Heart left ventricle (tissue), 13 donors: ENCODE measurements at regions not wholly inside any gene's neighbourhood (a gene's known extent, or its start where the extent isn't known, plus 50 kb on each side); places are given as distances from the start of the nearest gene placed in this dataset.

Experiments
- POLR2A ChIP-seq, 2 donors: fragments of 450-650 bp; IDR thresholded peaks; one replicate each; pipeline ENCODE4 v1.6.1; 2017; ENCODE audit warnings: antibody characterized with exemption in 2 of 2, mild to moderate bottlenecking in 2 of 2, moderate library complexity in 2 of 2
- TF ChIP-seq, protein P1 (sequence below), 12 donors: fragments of 200-600 bp; sonication (generic) in 4 of 12; IDR thresholded peaks; one replicate each; pipeline versions ENCODE4 v1.5.0 to v1.8.0; 2018 to 2022; ENCODE audit warnings: antibody characterized with exemption in 12 of 12, mild to moderate bottlenecking in 5 of 12
- donor health status: ischemic (EF 13 %, LVEDD 7.1; RV severe dilation, severe dysfunction).
- donor health status: DM: no; HTN: yes; CAD: no.
- donor health status: DM: no; HTN: no; CAD: no.
- donor health status: ischemic (EF 25% LVEDD 6.9; RV normal size, moderate dysfunction).
- donor health status: ischemic (EF 25% LVEDD 5.7; RV mildly dilated, moderate dysfunction).
- donor health status: ischemic (EF 35%, LVEDD 5.7; RV mildly dilated, moderate dysfunction).
- donor health status: nonischemic (EF 11% LVEDD 7.7; RV severe dilation, severe dysfunction).
- donor health status: DM: yes; HTN: yes; CAD: no.
- donor health status: PGD.
- donor health status: ischemic (EF 29% LVEDD 5.4; RV normal size, mild dysfunction).
- donor health status: nonischemic (EF 23%, LVEDD 6.1; RV moderate dilation, normal function).

DNA sequence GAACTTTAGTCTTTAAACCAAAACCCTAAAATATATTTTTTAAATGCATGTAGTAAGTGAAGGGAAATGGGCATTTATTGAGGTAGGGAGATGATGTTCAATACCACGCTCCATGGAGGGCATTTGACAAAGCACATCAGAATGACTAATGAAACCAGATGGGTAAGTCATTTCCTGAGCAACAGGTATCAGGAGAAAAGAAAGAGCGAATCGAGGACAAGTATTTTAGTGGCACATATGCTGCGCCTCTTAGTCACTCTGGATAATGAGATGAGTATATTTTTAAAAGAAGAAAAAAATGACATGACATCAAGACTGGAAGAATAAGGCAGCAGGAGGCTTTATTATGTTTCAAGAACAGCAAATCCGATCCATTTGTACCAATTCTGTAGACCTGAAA is 129.0 kb upstream of the ARHGEF3 start:
- TF ChIP-seq, protein P1, sequence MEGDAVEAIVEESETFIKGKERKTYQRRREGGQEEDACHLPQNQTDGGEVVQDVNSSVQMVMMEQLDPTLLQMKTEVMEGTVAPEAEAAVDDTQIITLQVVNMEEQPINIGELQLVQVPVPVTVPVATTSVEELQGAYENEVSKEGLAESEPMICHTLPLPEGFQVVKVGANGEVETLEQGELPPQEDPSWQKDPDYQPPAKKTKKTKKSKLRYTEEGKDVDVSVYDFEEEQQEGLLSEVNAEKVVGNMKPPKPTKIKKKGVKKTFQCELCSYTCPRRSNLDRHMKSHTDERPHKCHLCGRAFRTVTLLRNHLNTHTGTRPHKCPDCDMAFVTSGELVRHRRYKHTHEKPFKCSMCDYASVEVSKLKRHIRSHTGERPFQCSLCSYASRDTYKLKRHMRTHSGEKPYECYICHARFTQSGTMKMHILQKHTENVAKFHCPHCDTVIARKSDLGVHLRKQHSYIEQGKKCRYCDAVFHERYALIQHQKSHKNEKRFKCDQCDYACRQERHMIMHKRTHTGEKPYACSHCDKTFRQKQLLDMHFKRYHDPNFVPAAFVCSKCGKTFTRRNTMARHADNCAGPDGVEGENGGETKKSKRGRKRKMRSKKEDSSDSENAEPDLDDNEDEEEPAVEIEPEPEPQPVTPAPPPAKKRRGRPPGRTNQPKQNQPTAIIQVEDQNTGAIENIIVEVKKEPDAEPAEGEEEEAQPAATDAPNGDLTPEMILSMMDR (IDR thresholded peaks at IDR 0.05), result no peak
- TF ChIP-seq POLR2A (IDR thresholded peaks at IDR 0.05), result no peak
